ENCODE measurements at regions not wholly inside any gene's neighbourhood (a gene's known extent, or its start where the extent isn't known, plus 50 kb on each side); places are given as distances from the start of the nearest gene placed in this dataset.

GRCh38 chr14:22046063-22046462 lies 372.4 kb upstream of the OR4E1 start:
- no peaks in the 10 kb centered on the region for H4K20me1 ChIP-seq (ENCODE audit: control insufficient read depth, insufficient read depth)
- H3K27me3 ChIP-seq (replicated peaks in 1 of 2; ENCODE audit: control insufficient read depth in 2 of 2, insufficient read depth in 2 of 2, low read length in 1 of 2): no peaks in the 10 kb centered on the region; a peak in 1 of 4 replicates
- H3K27ac ChIP-seq (ENCODE audit: control insufficient read depth, insufficient read depth): no peak overlapping the region
- intact Hi-C loops (cut with micrococcal nuclease; ENCODE audit: unreplicated experiment) (loop anchor here (5.0 kb wide), 1 partner anchor 56 kb away; no protein-coding TSS in a partner anchor), in situ Hi-C loops (cut with MboI) (no loop called here)
- H3K9ac ChIP-seq (ENCODE audit: control insufficient read depth, insufficient read depth, low read length): no peak overlapping the region
- H3K79me2 ChIP-seq (ENCODE audit: control insufficient read depth, insufficient read depth, low read length): no peaks in the 10 kb centered on the region
- SMC1A ChIA-PET (ENCODE audit: uncharacterized antibody, unreplicated experiment): no interaction called here
- CTCF ChIA-PET: interaction anchor here (1.0 to 1.6 kb wide), 4 partner anchors 9 to 126 kb away, joined by 3 to 5 read pairs (median 4); no protein-coding TSS in a partner anchor
- POLR2A ChIA-PET: no interaction called here
- RAD21 ChIA-PET (ENCODE audit: unreplicated experiment): no interaction called here
- H3K36me3 ChIP-seq (ENCODE audit: control insufficient read depth in 2 of 2, insufficient read depth in 2 of 2, low read length in 1 of 2): no peaks in the 10 kb centered on the region
- H3K4me3 ChIP-seq: no peak overlapping the region
- DNase-seq (ENCODE audit: low read depth, low spot score) (no peak), FAIRE-seq (no peak), ATAC-seq (no peak)
- no peak overlapping the region for H3K4me2 ChIP-seq (ENCODE audit: control insufficient read depth, insufficient read depth)
- no peak for TF ChIP-seq EZH2 (IDR thresholded peaks at IDR 0.05; ENCODE audit: borderline replicate concordance, control insufficient read depth, low read depth, low read length)
- no peak for TF ChIP-seq TCF12 (IDR thresholded peaks at IDR 0.05; ENCODE audit: low read depth, low read length)
- TF ChIP-seq RBBP5 (conservative IDR thresholded peaks at IDR 0.05): no peak
- no peak for TF ChIP-seq SP1 (IDR thresholded peaks at IDR 0.05; ENCODE audit: low read depth, low read length)
- no peak for TF ChIP-seq TBL1XR1 (IDR thresholded peaks at IDR 0.05; ENCODE audit: low read depth, low read length)
- TF ChIP-seq SPI1 (IDR thresholded peaks at IDR 0.05; ENCODE audit: borderline replicate concordance, insufficient read depth, low read depth, low read length): no peak
- no peak for TF ChIP-seq PAX8 (IDR thresholded peaks at IDR 0.05)
- WGBS (ENCODE audit: insufficient coverage, insufficient replicate concordance, low lambda C conversion rate, missing lambda C conversion rate): 0% methylated on average over 3 of the region's 3 CpGs
- no peak overlapping the region for H2AFZ ChIP-seq (ENCODE audit: control insufficient read depth, low read depth, low read length)
- H3K9me3 ChIP-seq (replicated peaks; ENCODE audit: control insufficient read depth, insufficient read depth, low read length): no peaks in the 10 kb centered on the region
- H3K4me1 ChIP-seq (ENCODE audit: control insufficient read depth, insufficient read depth, low read length): no peaks in the 10 kb centered on the region
- no TSS peak for BruUV-seq (replicated peaks)

- no peaks in the 10 kb centered on the region for H3K36me3 ChIP-seq (ENCODE audit: control insufficient read depth in 2 of 2, insufficient read depth in 2 of 2, low read length in 1 of 2)
- no peak overlapping the region for H3K4me3 ChIP-seq
- in situ Hi-C loops (cut with MboI) (no loop called here), intact Hi-C loops (cut with micrococcal nuclease; ENCODE audit: unreplicated experiment) (no loop called here)
- FAIRE-seq: no peak
- no peak for ATAC-seq
- no peaks in the 10 kb centered on the region; a peak in 1 of 4 replicates for H3K27me3 ChIP-seq (replicated peaks in 1 of 2; ENCODE audit: control insufficient read depth in 2 of 2, insufficient read depth in 2 of 2, low read length in 1 of 2)
- 26% methylated on average over 5 of the region's 5 CpGs for WGBS (ENCODE audit: insufficient coverage, insufficient replicate concordance, low lambda C conversion rate, missing lambda C conversion rate)
- no peak overlapping the region for H2AFZ ChIP-seq (ENCODE audit: control insufficient read depth, low read depth, low read length)
- no peaks in the 10 kb centered on the region for H4K20me1 ChIP-seq (ENCODE audit: control insufficient read depth, insufficient read depth)
- ChIA-PET RAD21 (ENCODE audit: unreplicated experiment) (no interaction called here), SMC1A (ENCODE audit: uncharacterized antibody, unreplicated experiment) (no interaction called here), POLR2A (no interaction called here), CTCF (no interaction called here)
- no peaks in the 10 kb centered on the region for H3K9me3 ChIP-seq (replicated peaks; ENCODE audit: control insufficient read depth, insufficient read depth, low read length)
- BruUV-seq (replicated peaks): no TSS peak
- no peaks in the 10 kb centered on the region for H3K79me2 ChIP-seq (ENCODE audit: control insufficient read depth, insufficient read depth, low read length)
- H3K27ac ChIP-seq (ENCODE audit: control insufficient read depth, insufficient read depth): no peak overlapping the region
- no peak for DNase-seq (ENCODE audit: low read depth, low spot score)
- no peaks in the 10 kb centered on the region for H3K4me1 ChIP-seq (ENCODE audit: control insufficient read depth, insufficient read depth, low read length)
- no peak overlapping the region for H3K4me2 ChIP-seq (ENCODE audit: control insufficient read depth, insufficient read depth)
- H3K9ac ChIP-seq (ENCODE audit: control insufficient read depth, insufficient read depth, low read length): no peak overlapping the region
- TF ChIP-seq ZBTB40 (IDR thresholded peaks at IDR 0.05; ENCODE audit: borderline replicate concordance) (no peak), SP1 (IDR thresholded peaks at IDR 0.05; ENCODE audit: low read depth, low read length) (no peak), ATF3 (IDR thresholded peaks at IDR 0.05; ENCODE audit: borderline replicate concordance, extremely low read depth, low read depth, low read length) (no peak), RCOR1 (conservative IDR thresholded peaks at IDR 0.05; ENCODE audit: low read depth, low read length) (no peak), SPI1 (IDR thresholded peaks at IDR 0.05; ENCODE audit: borderline replicate concordance, insufficient read depth, low read depth, low read length) (no peak)
Observed at GRCh38 chr14:22044193-22044592, 370.6 kb upstream of the OR4E1 start.
